ENCODE measurements at regions not wholly inside any gene's neighbourhood (a gene's known extent, or its start where the extent isn't known, plus 50 kb on each side); places are given as distances from the start of the nearest gene placed in this dataset.
"Not testable (repeated sequence)": the region's sequence is repeated elsewhere in the genome, so short reads cannot be mapped to it uniquely, and the experiment has no call there.

DNA sequence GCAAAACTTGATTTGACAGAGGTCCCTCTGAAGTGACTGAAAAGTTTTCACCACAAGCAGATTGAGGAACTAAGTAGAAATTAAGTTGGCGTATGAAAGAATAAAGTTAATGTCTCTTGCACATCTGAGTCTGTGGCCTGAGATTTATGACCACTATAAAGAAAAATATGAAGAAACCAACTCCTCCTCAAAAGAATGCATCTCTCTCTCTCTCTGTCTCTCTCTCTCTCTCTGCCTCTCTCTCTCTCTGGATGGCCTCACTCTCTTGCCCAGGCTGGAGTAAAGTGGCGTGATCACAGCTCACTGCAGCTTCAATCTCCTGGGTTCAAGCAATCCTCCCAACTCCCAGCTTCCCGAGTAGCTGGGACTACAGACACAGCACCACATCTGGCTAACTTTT is 55.2 kb downstream of the RPL22L1 start:
- no peak for DNase-seq (ENCODE audit: low spot score)

DNA sequence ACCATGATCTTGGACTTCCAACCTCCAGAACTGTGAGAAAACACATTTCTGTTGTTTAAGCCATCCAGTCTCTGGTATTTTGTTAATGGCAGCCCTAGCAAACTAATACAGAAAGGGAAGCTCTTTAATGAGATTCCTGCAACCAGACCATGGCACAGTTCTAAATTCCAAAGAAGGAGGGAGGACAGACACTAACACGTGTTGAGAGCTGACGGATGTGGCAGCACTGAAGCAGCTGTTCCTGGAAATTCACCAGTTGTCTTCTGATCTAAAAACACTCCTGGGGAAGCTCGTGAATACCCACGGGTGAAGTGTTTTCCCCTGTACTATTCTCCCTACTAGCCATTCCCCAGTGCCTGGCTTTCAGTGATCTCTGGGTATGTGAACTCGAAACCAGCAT is 56.7 kb downstream of the RPL22L1 start:
- no peak for DNase-seq (ENCODE audit: low spot score)

DNA sequence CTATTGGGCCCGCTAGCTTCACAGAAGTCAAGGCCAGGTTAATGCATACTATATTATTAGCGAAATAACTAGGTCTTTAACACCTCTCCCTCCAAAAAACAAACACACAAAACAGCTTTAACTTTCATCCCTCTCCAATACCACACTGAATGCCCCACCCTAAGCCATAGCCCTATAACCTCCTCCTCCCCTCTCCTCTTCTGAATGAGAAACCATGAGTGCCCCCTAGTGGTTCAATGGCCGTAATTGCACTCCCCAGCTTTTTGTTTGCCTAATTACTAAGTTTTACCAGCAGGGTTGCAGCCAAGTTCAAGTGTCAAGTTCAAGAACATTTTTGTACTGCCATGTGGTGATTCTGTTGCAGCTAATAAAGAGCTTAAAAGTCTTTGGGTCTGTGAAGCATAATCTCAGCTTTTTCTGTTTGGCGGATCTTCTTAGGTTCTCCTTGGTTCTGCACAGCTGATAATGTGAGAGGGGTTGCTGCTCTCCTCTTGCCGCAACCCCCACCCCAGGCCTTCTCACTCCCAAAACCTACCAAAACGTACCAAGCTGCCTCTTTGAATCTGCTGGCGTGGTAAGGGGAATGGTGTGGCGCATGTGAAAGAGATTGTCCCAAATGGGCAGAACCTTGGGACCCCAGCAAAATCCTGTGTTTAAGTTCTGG is 57.9 kb downstream of the RPL22L1 start:
- peak; percentile 89 for DNase-seq (ENCODE audit: low spot score)

DNA sequence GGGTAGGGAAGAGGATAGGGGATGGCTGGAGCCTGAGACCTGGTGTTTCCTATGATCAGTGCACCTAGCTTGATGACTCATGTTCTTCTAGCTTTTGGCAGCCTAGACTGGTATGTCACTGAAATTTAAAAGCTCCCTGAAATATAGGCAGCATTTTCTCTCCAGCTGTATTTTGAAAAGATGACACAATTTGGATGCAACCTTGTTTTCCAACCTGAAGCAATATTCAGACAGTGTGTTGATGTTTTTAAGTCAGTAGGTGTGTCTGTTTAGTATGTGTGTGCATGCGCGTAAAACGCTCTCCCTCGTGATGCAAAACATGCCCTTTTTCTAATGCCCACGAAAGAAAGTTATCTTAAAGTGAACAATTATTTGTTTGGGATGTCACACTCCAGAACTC is 58.5 kb downstream of the RPL22L1 start:
- DNase-seq (ENCODE audit: low spot score): peak; percentile 34

DNA sequence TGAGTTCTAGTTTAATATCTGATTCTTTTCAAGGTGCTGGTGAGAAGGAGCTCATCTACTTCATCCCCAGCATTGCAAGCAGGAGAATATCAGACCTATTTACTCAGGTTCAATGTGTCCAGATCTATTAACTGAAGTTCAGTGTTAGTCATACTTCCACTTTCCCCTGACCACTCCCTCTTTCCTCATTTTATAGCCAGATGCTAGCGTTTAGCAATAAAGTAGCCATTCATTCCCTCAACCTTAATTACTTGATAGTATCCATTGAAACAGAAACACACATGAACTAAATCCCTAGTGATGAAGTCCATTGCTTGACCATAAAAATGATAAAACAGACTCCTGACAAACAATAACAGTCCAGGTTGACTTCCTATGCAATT is 60.0 kb downstream of the RPL22L1 start:
- no peak for DNase-seq (ENCODE audit: low spot score)

DNA sequence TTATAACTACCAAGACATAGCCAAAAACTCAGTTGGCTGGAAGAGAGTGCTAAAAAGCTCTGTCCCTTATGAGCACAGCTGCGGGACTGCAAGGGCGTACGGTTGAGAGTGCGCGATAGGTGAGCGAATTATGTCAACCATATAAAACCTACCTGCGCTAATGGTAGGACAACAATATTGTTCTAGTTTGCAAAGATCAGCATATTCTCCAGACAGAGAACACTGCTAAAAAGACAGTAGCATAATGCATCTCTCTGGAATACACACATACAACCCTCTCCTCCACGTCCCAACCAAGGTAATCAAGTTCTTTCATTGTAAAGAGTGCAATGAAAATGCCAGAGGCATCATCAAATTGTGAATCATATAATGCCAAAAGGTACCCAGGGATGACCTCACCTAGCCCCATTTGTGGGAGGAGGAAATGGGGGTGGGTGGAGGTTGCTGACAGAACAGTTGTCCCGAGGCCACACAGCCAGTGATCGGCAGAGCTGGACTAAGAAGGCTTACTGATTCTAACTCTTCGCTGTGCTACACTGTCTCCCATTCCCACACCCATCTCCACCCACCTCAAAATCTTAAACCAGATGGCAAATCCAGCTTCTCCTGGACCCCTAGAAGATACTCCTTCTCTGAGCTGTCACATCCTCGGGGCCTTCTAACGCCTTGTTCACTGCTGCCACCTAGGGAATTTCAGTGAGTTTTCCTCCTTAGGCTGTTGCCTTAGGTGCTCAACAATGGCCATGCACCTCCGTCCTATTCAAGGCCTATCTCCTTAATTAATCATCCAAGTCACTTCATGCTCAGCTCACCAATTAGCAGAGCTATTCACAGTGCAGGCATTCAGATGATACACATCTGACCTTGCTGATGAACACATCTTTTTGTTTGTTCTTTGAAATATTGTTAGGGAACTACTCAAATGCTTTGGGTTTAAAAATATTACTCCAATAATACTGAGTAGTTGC is 60.7 kb downstream of the RPL22L1 start:
- DNase-seq (ENCODE audit: low spot score): peak; percentile 67

DNA sequence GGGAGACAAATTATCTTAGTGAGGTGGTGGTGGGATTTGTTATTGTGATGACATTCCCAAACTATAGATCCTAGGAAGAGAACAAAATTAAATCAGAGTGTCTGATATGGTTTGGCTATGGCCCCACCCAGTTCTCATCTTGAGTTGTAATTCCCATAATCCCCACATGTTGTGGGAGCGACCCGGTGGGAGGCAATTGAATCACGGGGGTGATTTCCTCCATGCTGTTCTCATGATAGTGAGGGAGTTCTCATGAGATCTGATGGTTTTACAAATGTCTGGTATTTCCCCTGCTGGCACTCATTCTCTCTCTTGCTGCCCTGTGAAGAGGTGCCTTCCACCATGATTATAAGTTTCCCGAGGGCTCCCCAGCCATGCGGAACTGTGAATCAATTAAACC is 62.0 kb downstream of the RPL22L1 start:
- no peak for DNase-seq (ENCODE audit: low spot score)

DNA sequence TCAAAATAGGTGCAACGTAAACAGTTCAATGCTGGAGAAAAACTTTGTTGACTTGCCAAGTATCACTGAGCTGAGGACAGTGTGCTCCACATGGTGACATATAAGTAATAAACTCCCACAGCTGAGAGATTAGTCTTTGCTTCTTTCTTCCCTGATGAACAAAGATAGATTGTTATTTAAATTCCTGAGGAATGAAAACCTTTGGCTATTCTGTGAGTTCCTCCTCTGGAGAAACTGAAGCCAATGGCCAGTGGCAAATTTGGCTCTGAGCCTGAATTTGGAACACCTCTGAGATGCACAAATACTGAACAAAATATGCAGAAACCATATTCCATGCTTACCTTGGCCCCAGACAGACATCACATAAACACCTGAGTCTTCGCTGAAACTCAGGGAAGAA is 63.3 kb downstream of the RPL22L1 start:
- DNase-seq (ENCODE audit: low spot score): no peak

DNA sequence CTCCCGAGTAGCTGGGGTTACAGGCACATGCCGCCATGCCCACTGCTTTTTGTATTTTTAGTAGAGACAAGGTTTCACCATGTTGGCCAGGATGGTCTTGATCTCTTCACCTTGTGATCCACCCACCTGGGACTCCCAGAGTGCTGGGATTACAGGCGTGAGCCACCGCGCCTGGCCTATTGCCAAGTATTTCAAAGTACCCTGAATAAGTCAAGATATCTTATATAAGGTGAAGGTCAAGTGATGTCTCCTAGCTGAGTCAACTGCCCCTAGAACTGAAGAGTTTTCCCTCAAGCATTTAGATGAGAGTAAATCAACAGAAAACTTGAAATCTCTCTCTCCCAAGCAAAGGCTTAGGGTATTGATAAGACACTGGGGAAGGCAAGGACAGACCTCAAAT is 63.9 kb downstream of the RPL22L1 start:
- DNase-seq (ENCODE audit: low spot score): no peak

DNA sequence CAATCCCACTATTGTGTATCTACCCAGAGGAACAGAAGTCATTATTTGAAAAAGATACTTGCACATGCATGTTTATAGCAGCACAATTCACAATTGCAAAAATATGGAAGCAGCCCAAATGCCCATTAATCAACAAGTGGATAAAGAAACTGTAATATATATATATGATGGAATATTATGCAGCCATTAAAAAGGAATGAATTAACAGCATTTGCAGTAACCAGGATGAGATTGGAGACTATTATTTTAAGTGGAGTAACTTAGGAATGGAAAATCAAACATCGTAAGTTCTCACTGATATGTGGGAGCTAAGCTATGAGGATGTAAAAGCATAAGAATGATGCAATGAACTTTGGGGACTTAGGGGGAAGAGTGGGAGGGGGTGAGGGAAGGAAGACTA is 64.7 kb downstream of the RPL22L1 start:
- DNase-seq (ENCODE audit: low spot score): not testable (repeated sequence)

DNA sequence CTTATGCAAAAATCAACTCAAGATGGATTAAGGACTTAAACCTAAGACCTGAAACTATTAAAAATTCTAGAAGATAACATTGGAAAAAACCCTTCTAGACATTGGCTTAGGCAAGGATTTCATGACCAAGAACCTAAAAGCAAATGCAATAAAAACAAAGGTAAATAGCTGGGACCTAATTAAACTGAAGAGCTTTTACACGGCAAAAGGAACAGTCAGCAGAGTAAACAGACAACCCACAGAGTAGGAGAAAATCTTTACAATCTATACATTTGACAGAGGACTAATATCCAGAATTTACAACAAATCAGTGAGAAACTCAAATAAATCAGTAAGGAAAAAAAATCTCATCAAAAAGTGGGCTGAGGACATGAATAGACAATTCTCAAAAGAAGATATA is 65.4 kb downstream of the RPL22L1 start:
- not testable (repeated sequence) for DNase-seq (ENCODE audit: low spot score)

DNA sequence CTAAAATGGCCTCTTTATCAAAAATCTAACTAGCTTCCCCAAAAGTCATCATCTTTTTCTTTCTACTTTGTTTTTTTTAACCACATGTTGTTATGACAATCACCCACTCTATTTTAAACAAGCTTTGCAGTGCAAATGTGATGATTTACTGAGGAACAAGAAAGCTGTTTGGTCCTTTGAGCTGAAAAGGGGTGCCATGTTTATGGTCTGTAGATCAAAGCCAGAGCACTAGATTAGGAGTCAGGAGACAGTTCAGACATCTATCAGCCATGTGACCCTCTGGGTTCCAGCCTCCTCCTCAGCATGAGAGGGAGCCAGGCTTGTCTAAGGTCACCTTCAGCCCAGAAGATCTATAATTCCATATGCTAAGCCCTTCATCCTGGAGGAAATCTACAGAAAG is 65.9 kb downstream of the RPL22L1 start:
- DNase-seq (ENCODE audit: low spot score): no peak

DNA sequence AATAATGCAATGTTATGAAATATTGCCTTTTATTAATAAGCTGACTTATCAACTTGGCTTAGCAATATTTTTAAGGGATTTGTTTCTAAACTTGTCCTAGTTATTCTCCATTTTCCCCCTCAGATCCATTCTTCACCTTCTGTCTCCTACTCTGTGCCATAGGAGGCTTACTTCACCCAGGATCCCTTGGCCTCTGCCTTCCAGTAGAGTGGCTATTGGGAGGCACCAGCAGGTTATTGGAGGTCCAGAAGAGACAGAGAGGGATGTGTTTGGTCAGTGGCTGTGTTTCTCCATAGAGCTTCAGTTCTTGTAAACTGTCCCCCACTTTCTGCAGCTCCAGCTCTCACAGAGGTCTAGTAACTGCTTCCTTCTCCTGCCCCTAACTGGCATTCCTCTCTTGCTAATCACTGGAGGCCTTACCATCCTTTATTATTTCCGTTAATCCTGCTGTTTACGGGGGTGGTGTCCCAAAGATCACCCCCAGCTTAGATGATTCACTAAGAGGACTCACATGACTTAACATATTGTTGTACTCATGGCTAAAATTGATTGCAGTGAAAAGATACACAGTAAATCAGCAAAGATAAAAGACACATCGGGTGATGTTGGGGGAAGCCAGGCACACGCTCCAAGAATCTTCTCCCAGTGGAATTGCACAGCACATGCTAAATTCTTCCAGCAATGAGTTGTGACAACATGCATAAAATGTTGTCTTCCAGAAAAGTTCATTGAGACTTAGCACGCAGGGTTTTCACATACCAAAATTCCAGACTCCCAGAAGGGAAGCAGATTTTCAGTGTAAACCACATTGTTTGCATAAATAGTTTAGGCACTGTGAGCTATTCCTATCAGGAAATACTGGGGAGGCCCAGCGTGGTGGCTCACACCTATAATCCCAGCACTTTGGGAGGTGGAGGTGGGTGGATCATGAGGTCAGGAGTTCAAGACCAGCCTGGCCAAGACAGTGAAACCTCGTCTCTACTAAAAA is 67.5 kb downstream of the RPL22L1 start:
- DNase-seq (ENCODE audit: low spot score): no peak

DNA sequence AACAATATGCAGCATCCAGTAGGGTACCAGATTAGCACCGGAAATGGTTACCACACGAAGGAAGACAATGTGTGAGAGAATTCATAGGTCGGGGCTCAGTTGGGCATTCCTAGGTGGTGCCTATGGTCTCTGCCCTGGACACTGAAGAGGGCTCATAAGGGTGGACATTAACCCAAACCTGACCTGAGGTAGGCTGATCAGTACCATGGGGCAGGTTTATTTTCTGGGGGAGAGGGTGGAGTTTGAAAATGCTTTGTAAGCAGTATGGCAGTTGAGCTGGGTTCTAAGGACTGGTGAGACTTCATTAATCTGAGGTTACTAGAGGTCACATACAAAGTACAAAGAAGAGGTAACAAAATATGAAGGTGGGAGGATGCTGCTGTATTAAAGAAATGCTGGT is 68.4 kb downstream of the RPL22L1 start:
- DNase-seq (ENCODE audit: low spot score): no peak

DNA sequence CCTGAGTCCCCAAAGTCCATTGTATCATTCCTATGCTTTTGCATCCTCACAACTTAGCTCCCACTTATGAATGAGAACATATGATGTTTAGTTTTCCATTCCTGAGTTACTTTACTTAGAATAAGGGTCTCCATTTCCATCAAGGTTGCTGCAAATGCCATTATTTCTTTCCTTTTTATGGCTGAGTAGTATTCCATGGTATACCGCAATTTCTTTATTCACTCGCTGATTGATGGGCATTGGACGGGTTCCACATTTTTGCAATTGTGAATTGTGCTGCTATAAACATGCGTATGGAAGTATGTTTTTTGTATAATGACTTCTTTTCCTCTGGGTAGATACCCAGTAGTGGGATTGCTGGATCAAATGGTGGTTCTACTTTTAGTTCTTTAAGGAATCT is 69.7 kb downstream of the RPL22L1 start:
- not testable (repeated sequence) for DNase-seq (ENCODE audit: low spot score)

DNA sequence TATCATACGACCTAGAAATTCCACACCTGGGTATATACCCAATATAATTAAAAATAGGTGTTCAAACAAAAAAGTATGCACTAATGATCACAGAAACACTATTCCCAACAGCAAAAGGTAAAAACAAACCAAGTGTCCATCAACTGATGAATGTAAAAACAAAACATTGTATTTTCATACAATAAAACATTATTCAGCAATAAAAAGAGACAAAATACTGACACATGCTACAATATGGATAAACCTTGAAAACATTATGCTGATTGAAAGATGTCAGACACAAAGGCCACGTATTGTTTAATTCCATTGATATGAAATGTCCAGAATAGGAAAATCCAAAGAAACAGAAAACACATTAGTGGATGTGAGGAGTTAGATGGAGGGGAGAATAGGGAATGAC is 71.0 kb downstream of the RPL22L1 start:
- no peak for DNase-seq (ENCODE audit: low spot score)

DNA sequence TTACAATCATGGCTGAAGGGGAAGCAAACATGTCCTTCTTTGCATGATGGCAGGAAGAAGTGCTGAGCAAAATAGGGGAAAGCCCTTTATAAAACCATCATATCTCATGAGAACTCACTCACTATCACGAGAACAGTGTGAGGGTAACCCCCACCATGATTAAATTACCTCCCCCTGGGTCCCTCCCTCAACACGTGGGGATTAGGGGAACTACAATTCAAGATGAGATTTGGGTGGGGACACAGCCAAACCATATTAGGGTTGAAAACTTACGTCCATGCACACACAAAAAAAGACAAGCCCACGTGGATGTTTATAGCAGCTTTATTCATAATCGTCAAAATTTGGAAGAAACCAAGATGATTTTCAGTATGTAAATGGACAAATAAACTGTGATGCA is 72.3 kb downstream of the RPL22L1 start:
- DNase-seq (ENCODE audit: low spot score): no peak

DNA sequence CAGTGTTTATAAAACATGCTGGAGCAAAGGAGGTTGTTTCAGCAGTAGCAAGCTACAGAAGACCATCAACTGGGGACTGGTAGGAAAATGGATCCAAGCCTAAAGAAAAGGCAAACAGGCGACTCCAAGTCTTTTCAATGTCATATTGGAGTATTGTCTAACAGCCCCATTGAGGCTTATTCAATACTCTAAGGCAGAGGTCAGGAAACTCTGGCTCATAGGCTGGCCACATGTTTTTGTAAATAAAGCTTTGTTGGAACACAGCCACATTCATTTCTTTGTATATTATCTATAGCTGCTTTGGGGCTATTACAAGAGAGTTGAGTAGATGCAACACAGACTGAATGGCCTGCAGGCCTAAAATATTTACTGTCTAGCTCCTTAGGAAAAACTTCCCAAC is 77.5 kb downstream of the RPL22L1 start:
- no peak for DNase-seq (ENCODE audit: low spot score)

DNA sequence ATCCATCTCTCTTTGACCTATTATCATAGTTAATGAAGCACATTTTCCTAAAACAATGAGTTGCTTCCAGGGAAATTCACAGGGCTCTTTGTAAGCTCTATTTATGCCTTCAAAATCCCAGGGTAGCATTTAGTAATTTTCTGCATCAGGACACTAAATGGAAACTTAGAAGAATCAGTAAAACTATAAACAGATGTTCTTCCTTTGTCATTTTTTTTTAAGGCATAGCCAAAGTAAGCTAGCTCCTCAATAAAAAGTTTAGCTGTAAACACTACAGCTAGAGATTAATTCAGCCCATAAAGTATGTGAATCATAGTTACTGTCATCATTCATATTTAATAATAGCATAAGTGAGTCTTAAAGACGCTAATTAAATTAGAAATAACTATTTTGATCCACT is 79.3 kb downstream of the RPL22L1 start:
- no peak for DNase-seq (ENCODE audit: low spot score)

DNA sequence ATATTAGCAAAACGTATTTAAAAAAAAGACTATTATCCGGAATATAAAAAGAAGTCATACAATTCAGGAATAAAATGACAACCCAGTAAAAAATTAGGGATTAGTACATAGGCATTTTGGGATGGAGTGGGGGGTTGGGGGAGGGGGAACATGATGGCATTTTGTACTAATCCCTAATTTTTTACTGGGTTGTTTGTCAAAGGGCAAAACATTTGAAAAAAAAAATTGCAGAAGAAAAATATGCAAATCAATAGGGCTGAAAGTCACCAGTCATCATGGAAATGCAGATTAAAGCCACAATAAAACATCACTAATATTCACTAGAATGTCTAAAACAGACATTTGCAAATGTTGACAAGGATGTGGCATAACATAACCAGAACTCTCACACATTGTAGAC is 82.5 kb downstream of the RPL22L1 start:
- no peak for DNase-seq (ENCODE audit: low spot score)

DNA sequence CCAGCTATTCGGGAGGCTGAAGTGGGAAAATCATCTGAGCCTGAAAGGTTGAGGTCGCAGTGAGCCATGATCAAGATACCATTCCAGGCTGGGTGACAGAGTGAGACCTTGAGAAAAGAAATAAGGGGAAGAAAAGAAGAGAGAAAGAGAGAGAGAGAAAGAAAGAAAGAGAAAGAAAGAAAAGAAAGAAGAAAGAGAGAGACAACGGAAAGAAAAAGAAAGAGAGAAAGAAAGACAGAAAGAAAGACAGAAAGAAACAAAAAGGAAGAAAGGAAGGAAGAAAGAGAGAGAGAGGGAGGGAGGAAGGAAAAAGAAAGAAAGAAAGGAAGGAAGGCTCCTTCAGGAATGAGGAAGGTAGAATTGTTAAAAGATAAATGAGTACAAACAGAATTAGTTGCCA is 84.5 kb downstream of the RPL22L1 start:
- DNase-seq (ENCODE audit: low spot score): no peak

DNA sequence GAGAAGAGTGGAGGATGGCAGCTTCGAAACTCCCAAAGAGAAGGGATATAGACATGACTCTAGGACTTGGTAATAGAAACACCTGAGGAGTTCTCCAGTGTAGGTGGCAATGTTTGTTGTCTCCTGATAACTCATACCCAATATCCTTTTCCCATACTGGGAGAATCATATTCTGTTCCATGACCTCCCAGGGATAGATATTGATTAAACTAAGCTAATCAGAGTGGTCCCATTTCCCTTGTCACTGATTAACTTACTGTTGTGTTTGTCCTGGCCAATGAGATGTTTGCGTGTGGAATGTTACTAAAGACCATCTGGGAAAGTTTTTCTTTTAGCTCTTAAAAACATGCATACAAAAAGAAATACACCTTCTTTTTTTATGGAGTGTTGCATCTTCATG is 85.6 kb downstream of the RPL22L1 start:
- DNase-seq (ENCODE audit: low spot score): no peak

Measured in hematopoietic multipotent progenitor cell treated with erythropoietin and hydrocortisone succinate and interleukin-3 and kit ligand, for 15 days (in vitro differentiated cells).